Parathyroid adenoma (tissue), 2 donors: ENCODE measurements at regions not wholly inside any gene's neighbourhood (a gene's known extent, or its start where the extent isn't known, plus 50 kb on each side); places are given as distances from the start of the nearest gene placed in this dataset.

Experiments used
- H2AFZ ChIP-seq: fragments of 300-600 bp; sonication (generic); one replicate; pipeline ENCODE4 v1.7.0; 2017; ENCODE audit warnings: antibody characterized with exemption, mild to moderate bottlenecking
- H3K27ac ChIP-seq: fragments of 300-600 bp; sonication (generic); one replicate; pipeline ENCODE4 v1.7.0; 2017
- H3K27me3 ChIP-seq: fragments of 300-600 bp; sonication (generic); one replicate; pipeline ENCODE4 v1.7.0; 2017; ENCODE audit warnings: low read length; ENCODE audit not compliant: control insufficient read depth, insufficient read depth
- H3K36me3 ChIP-seq: fragments of 300-600 bp; sonication (generic); one replicate; pipeline ENCODE4 v1.7.0; 2017; ENCODE audit warnings: low read length; ENCODE audit not compliant: control insufficient read depth, insufficient read depth
- H3K4me1 ChIP-seq: fragments of 300-600 bp; sonication (generic); one replicate; pipeline ENCODE4 v1.7.0; 2017; ENCODE audit warnings: control low read depth
- H3K4me2 ChIP-seq: fragments of 300-600 bp; sonication (generic); one replicate; pipeline ENCODE4 v1.7.0; 2017; ENCODE audit warnings: low read length
- H3K4me3 ChIP-seq: fragments of 300-600 bp; sonication (generic); one replicate; pipeline ENCODE4 v1.7.0; 2017; ENCODE audit warnings: low read depth, low read length
- H3K79me2 ChIP-seq: fragments of 300-600 bp; sonication (generic); one replicate; pipeline ENCODE4 v1.7.0; 2017; ENCODE audit warnings: control low read depth
- H3K9ac ChIP-seq: fragments of 300-600 bp; sonication (generic); one replicate; pipeline ENCODE4 v1.7.0; 2017; ENCODE audit warnings: mild to moderate bottlenecking
- H3K9me3 ChIP-seq: fragments of 300-600 bp; sonication (generic); one replicate; pipeline ENCODE4 v1.7.0; 2017; ENCODE audit warnings: low read length; ENCODE audit not compliant: control insufficient read depth
- TF ChIP-seq, protein P1 (sequence below): fragments of 300-600 bp; sonication (generic); IDR thresholded peaks from one replicate; pipeline ENCODE4 v1.7.0; 2017; ENCODE audit warnings: antibody characterized with exemption, mild to moderate bottlenecking
- donor health status: primary hyperparathyroidism.

- H3K4me1 ChIP-seq = no peaks in the 10 kb centered on the region
- no peaks in the 10 kb centered on the region for H3K79me2 ChIP-seq
- no peak overlapping the region for H3K9ac ChIP-seq
- TF ChIP-seq, protein P1, sequence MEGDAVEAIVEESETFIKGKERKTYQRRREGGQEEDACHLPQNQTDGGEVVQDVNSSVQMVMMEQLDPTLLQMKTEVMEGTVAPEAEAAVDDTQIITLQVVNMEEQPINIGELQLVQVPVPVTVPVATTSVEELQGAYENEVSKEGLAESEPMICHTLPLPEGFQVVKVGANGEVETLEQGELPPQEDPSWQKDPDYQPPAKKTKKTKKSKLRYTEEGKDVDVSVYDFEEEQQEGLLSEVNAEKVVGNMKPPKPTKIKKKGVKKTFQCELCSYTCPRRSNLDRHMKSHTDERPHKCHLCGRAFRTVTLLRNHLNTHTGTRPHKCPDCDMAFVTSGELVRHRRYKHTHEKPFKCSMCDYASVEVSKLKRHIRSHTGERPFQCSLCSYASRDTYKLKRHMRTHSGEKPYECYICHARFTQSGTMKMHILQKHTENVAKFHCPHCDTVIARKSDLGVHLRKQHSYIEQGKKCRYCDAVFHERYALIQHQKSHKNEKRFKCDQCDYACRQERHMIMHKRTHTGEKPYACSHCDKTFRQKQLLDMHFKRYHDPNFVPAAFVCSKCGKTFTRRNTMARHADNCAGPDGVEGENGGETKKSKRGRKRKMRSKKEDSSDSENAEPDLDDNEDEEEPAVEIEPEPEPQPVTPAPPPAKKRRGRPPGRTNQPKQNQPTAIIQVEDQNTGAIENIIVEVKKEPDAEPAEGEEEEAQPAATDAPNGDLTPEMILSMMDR = no peak
- no peak overlapping the region for H3K27ac ChIP-seq
- H3K9me3 ChIP-seq = no peaks in the 10 kb centered on the region
- H3K27me3 ChIP-seq = no peaks in the 10 kb centered on the region
- no peaks in the 10 kb centered on the region for H3K36me3 ChIP-seq
- no peak overlapping the region for H2AFZ ChIP-seq
- H3K4me2 ChIP-seq = no peak overlapping the region
- H3K4me3 ChIP-seq = no peak overlapping the region
These were observed 130.5 kb upstream of the MAN1A1 start for GRCh38 chr6:119479860-119480655.

DNA sequence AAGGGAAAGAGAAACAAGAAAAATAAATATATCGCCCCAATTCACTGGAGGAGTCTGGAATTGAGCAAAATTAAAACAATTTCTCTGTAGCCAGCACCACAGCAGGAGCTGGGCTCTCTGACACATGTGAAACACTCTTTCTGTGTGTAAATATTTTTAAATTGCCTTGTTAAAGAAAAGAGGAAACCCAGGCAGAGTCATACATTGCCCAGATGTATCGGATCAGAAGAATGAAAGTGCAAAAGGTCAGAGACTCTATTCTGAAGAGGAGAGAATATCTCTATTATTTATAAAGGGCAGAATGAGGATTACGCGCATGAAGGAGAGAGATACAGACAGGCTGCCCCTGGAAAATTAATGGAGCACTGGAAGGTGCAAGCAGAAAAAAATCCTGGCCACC lies 127.0 kb upstream of the MAN1A1 start:
- TF ChIP-seq, protein P1 = no peak
- no peaks in the 10 kb centered on the region for H3K9me3 ChIP-seq
- H3K36me3 ChIP-seq = no peaks in the 10 kb centered on the region
- no peaks in the 10 kb centered on the region for H3K27me3 ChIP-seq
- H3K9ac ChIP-seq = no peak overlapping the region
- H3K79me2 ChIP-seq = no peaks in the 10 kb centered on the region
- no peaks in the 10 kb centered on the region for H3K4me1 ChIP-seq
- H3K4me3 ChIP-seq = no peak overlapping the region
- H3K4me2 ChIP-seq = no peak overlapping the region
- H3K27ac ChIP-seq = no peak overlapping the region
- H2AFZ ChIP-seq = no peak overlapping the region

- no peak overlapping the region for H3K4me2 ChIP-seq
- H3K79me2 ChIP-seq = no peaks in the 10 kb centered on the region
- H3K4me1 ChIP-seq = no peaks in the 10 kb centered on the region
- TF ChIP-seq, protein P1 = no peak
- H3K9me3 ChIP-seq = no peaks in the 10 kb centered on the region
- no peaks in the 10 kb centered on the region for H3K27me3 ChIP-seq
- H2AFZ ChIP-seq = no peak overlapping the region
- H3K36me3 ChIP-seq = no peaks in the 10 kb centered on the region
- H3K27ac ChIP-seq = no peak overlapping the region
- H3K4me3 ChIP-seq = no peak overlapping the region
- H3K9ac ChIP-seq = no peak overlapping the region
These were observed 126.5 kb upstream of the MAN1A1 start for GRCh38 chr6:119476024-119476423.

DNA sequence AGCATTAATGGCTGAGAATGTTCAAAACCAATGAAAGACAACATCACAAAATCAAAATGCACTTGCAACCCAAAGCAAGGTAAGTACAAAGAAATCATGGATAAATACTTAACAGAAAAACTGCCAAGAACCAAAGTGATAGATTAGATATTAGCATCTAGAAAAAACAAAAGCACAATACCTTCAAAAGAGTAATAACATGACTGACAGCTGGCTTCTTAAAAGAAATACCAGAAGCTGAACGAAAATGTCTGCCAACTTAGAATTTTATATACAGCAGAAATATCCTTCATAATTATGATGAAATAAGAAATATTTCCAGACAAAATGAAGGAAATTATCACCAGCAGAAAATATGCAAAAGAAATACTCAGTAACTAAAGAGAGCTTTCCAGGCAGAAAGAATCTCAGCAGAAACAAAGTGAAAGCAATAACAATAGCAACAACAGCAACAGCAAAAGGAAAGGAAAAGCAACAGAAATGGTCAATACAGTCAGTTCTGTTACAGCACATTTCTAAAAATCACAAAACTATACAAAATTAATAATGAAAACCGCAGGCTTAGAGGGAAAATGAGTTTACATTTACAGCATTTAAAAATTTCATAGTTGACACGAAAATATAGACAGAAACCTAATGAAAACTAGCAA lies 121.5 kb upstream of the MAN1A1 start:
- TF ChIP-seq, protein P1 = no peak
- Histone ChIP-seq H3K4me1 (no peaks in the 10 kb centered on the region), H3K27me3 (no peaks in the 10 kb centered on the region)

More for the DNA sequence above, 121.5 kb upstream of the MAN1A1 start:
- Histone ChIP-seq H2AFZ (no peak overlapping the region), H3K9ac (no peak overlapping the region), H3K9me3 (no peaks in the 10 kb centered on the region), H3K79me2 (no peaks in the 10 kb centered on the region), H3K4me3 (no peak overlapping the region), H3K27ac (no peak overlapping the region), H3K4me2 (no peak overlapping the region), H3K36me3 (no peaks in the 10 kb centered on the region)
